Smooth muscle cell (in vitro differentiated cells): ENCODE measurements at regions not wholly inside any gene's neighbourhood (a gene's known extent, or its start where the extent isn't known, plus 50 kb on each side); places are given as distances from the start of the nearest gene placed in this dataset.

Experiments used
- DNase-seq: peaks from one replicate; lab custom pipeline; 2025; ENCODE audit not compliant: unreplicated experiment; lab: John Stamatoyannopoulos, UW
- H2AFZ ChIP-seq: fragments of 200-600 bp; sonication (generic); 2 replicates; pipeline ENCODE4 v1.6.0; 2016; ENCODE audit warnings: antibody characterized with exemption, low read depth, mild to moderate bottlenecking
- H3F3A ChIP-seq: fragments of 200-600 bp; sonication (generic); 2 replicates; pipeline ENCODE4 v1.6.0; 2017; ENCODE audit warnings: antibody characterized with exemption, low read depth
- H3K27ac ChIP-seq: fragments of 200-600 bp; sonication (generic); 2 replicates; pipeline ENCODE4 v1.5.1; 2016; ENCODE audit warnings: low read depth, mild to moderate bottlenecking
- H3K27me3 ChIP-seq: fragments of 200-600 bp; sonication (generic); 2 replicates; pipeline ENCODE4 v1.6.1; 2016; ENCODE audit warnings: low read depth, mild to moderate bottlenecking
- H3K36me3 ChIP-seq: fragments of 200-600 bp; sonication (generic); 2 replicates; pipeline ENCODE4 v1.5.1; 2016; ENCODE audit warnings: low read depth
- H3K4me1 ChIP-seq: fragments of 200-600 bp; sonication (generic); 2 replicates; pipeline ENCODE4 v1.5.1; 2016; ENCODE audit warnings: low read depth
- H3K4me2 ChIP-seq: fragments of 200-600 bp; sonication (generic); 2 replicates; pipeline ENCODE4 v1.6.0; 2016; ENCODE audit warnings: mild to moderate bottlenecking
- H3K4me3 ChIP-seq: fragments of 200-600 bp; sonication (generic); 2 replicates; pipeline ENCODE4 v1.5.1; 2016; ENCODE audit warnings: mild to moderate bottlenecking
- H3K79me2 ChIP-seq: fragments of 200-600 bp; sonication (generic); 2 replicates; pipeline ENCODE4 v1.6.0; 2016; ENCODE audit warnings: low read depth, mild to moderate bottlenecking
- H3K9ac ChIP-seq: fragments of 200-600 bp; sonication (generic); 2 replicates; pipeline ENCODE4 v1.6.0; 2016; ENCODE audit warnings: low read depth
- H3K9me3 ChIP-seq: fragments of 200-600 bp; sonication (generic); replicated peaks from 2 replicates; pipeline ENCODE4 v1.5.1; 2016; ENCODE audit warnings: low read depth
- H4K20me1 ChIP-seq: fragments of 200-600 bp; sonication (generic); 2 replicates; pipeline ENCODE4 v1.6.0; 2016; ENCODE audit warnings: low read depth
- CTCF ChIP-seq: fragments of 200-600 bp; sonication (generic); IDR thresholded peaks from 2 replicates; pipeline ENCODE4 v1.5.1; 2017; ENCODE audit warnings: borderline replicate concordance, mild to moderate bottlenecking, antibody characterized with exemption; ENCODE audit not compliant: insufficient read depth, poor library complexity, severe bottlenecking
- WGBS: methylation state at CpG from one replicate; pipeline ENCODE4 v1.1.7; 2016; ENCODE audit warnings: low lambda C conversion rate; 5-methylcytosine and 5-hydroxymethylcytosine counted together

GRCh38 chr12:93072340-93072739, 143.2 kb upstream of the EEA1 start:
- H3K27me3 ChIP-seq: no peaks in the 10 kb centered on the region
- no peaks in the 10 kb centered on the region for H3K36me3 ChIP-seq
- H3K4me1 ChIP-seq: no peaks in the 10 kb centered on the region
- H2AFZ ChIP-seq: no peak overlapping the region
- no peaks in the 10 kb centered on the region for H4K20me1 ChIP-seq
- H3K9ac ChIP-seq: no peak overlapping the region
- H3K79me2 ChIP-seq: no peaks in the 10 kb centered on the region
- WGBS: 79% methylated on average over 4 of the region's 4 CpGs
- no peak overlapping the region for H3K27ac ChIP-seq
- H3K4me2 ChIP-seq: no peak overlapping the region
- TF ChIP-seq CTCF: no peak
- H3K4me3 ChIP-seq: no peak overlapping the region
- H3K9me3 ChIP-seq: no peaks in the 10 kb centered on the region
- no peak for DNase-seq
- no peaks in the 10 kb centered on the region for H3F3A ChIP-seq

DNA sequence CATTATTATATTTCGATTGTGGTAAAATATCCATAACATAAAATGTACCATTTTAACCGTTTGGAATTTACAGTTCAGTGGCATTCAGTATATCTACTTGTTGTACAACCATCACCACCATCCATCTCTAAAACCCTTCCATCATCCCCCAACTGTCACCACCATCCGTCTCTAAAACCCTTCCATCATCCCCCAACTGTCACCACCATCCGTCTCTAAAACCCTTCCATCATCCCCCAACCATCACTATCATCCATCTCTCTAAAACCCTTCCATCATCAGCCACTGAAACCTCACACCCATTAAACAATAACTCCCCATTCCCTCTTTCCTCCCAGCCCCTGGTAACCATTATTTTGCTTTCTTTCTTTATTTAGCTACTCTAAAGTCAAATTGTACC, 144.2 kb upstream of the EEA1 start:
- no peak for DNase-seq
- 67% methylated on average over 4 of the region's 4 CpGs for WGBS
- TF ChIP-seq CTCF: no peak
- H4K20me1 ChIP-seq: no peaks in the 10 kb centered on the region
- no peaks in the 10 kb centered on the region for H3K36me3 ChIP-seq
- H3F3A ChIP-seq: no peaks in the 10 kb centered on the region
- H2AFZ ChIP-seq: no peak overlapping the region
- no peaks in the 10 kb centered on the region for H3K27me3 ChIP-seq
- H3K9ac ChIP-seq: no peak overlapping the region
- no peaks in the 10 kb centered on the region for H3K79me2 ChIP-seq
- H3K9me3 ChIP-seq: no peaks in the 10 kb centered on the region
- H3K27ac ChIP-seq: no peak overlapping the region
- no peak overlapping the region for H3K4me3 ChIP-seq
- no peaks in the 10 kb centered on the region for H3K4me1 ChIP-seq
- no peak overlapping the region for H3K4me2 ChIP-seq

GRCh38 chr12:93078059-93078458, 149.0 kb upstream of the EEA1 start:
- WGBS: 47% methylated on average over 1 of the region's 1 CpG

More at GRCh38 chr12:93078059-93078458, 149.0 kb upstream of the EEA1 start:
- no peak for TF ChIP-seq CTCF
- no peak overlapping the region for H3K9ac ChIP-seq
- DNase-seq: no peak
- peaks cover 10% of the 10 kb centered on the region for H3K4me1 ChIP-seq
- H3K27ac ChIP-seq: no peak overlapping the region
- no peak overlapping the region for H3K4me3 ChIP-seq
- no peaks in the 10 kb centered on the region for H3F3A ChIP-seq
- H3K79me2 ChIP-seq: no peaks in the 10 kb centered on the region
- no peaks in the 10 kb centered on the region for H3K36me3 ChIP-seq
- no peaks in the 10 kb centered on the region for H3K27me3 ChIP-seq
- H2AFZ ChIP-seq: no peak overlapping the region
- H4K20me1 ChIP-seq: no peaks in the 10 kb centered on the region
- no peaks in the 10 kb centered on the region for H3K9me3 ChIP-seq
- no peak overlapping the region for H3K4me2 ChIP-seq
